ENCODE measurements at regions not wholly inside any gene's neighbourhood (a gene's known extent, or its start where the extent isn't known, plus 50 kb on each side); places are given as distances from the start of the nearest gene placed in this dataset.

DNA sequence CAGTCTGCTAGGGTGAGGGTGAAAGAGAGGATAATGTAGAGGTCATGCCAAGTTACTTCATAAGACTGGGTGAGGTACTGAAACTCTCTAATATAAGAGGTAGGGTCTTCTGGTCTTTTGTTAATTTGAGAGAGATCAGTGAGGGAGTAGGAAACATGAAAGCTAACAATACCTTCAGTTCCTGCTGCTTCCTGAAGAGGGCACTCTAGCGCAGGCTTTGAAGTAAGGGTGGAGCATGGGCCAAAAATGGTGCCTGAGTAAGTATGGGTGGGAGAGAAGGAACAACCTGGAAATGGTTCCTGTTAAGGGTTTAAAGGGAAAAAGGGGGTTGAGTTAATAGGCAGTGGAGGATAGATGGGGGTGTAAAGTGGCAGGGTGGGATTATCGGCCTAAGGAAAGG is 2449.5 kb downstream of the TP53TG3F start:
- TF ChIP-seq, protein P1, sequence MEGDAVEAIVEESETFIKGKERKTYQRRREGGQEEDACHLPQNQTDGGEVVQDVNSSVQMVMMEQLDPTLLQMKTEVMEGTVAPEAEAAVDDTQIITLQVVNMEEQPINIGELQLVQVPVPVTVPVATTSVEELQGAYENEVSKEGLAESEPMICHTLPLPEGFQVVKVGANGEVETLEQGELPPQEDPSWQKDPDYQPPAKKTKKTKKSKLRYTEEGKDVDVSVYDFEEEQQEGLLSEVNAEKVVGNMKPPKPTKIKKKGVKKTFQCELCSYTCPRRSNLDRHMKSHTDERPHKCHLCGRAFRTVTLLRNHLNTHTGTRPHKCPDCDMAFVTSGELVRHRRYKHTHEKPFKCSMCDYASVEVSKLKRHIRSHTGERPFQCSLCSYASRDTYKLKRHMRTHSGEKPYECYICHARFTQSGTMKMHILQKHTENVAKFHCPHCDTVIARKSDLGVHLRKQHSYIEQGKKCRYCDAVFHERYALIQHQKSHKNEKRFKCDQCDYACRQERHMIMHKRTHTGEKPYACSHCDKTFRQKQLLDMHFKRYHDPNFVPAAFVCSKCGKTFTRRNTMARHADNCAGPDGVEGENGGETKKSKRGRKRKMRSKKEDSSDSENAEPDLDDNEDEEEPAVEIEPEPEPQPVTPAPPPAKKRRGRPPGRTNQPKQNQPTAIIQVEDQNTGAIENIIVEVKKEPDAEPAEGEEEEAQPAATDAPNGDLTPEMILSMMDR (IDR thresholded peaks at IDR 0.05) = no peak
- no peak for TF ChIP-seq POLR2A (IDR thresholded peaks at IDR 0.05)
- TF ChIP-seq POLR2AphosphoS5 (IDR thresholded peaks at IDR 0.05) = no peak
- no peak for TF ChIP-seq EP300 (IDR thresholded peaks at IDR 0.05)

Data from sigmoid colon (tissue), 4 donors.